SU-DHL-6 (cell line): ENCODE measurements at regions not wholly inside any gene's neighbourhood (a gene's known extent, or its start where the extent isn't known, plus 50 kb on each side); places are given as distances from the start of the nearest gene placed in this dataset.

Source experiments
- CTCF ChIP-seq: fragments of 200-600 bp; sonication (generic); IDR thresholded peaks from one replicate; pipeline ENCODE4 v1.5.1; 2017; ENCODE audit warnings: antibody characterized with exemption, mild to moderate bottlenecking, low read length, moderate library complexity; ENCODE audit not compliant: insufficient read depth, poor library complexity, severe bottlenecking
- EZH2phosphoT487 ChIP-seq: fragments of 200-600 bp; sonication (generic), shearing (Covaris generic); conservative IDR thresholded peaks from 2 replicates; pipeline ENCODE4 v1.6.1; 2018; ENCODE audit warnings: mild to moderate bottlenecking, antibody characterized with exemption, low read length, moderate library complexity, mixed read lengths

DNA sequence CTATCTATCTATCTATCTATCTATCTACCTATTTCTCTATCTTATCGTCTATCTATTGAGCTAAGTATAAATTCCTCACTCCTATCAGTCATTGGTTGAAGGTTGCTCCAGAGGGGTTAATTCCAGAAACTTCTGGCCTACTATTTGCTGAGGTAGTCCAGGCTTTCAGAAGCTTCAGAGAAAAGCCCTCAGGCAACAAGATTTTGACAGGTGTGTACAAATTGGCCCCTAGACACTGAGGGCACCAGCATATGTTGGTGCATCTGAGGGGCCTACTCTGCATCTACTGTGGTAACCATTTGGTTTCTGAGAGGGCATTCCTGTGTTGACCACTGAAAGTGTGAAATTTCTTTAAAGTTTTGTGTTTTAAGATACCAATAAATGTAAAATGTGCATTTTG, 265.2 kb upstream of the B3GALT2 start:
- TF ChIP-seq CTCF: no peak
- no peak for TF ChIP-seq EZH2phosphoT487
